ENCODE measurements at regions not wholly inside any gene's neighbourhood (a gene's known extent, or its start where the extent isn't known, plus 50 kb on each side); places are given as distances from the start of the nearest gene placed in this dataset.

DNA sequence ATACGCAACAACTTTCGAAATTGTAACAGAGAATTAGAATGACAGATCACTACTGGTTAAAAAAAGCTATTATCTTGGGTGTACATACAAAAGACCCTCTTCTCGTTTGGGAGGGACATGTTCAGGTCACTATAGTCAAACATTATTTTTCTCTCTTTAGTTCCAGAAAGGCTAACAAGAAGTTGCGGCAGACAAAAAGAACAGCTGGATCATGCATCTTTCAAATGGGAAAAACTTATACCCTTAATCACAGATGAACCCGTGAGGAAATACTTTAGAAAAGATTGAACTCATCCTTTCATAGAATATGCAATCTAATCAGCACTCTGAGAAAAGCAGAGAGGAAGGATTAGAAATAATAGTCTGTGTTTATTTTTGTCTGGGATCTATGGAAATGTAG lies 72.5 kb downstream of the EVX1 start:
- DNase-seq (ENCODE audit: low read depth, low spot score): no peak
- H3K36me3 ChIP-seq (ENCODE audit: insufficient read depth, insufficient read length, low read length): no peaks in the 10 kb centered on the region
- H3K4me3 ChIP-seq (ENCODE audit: insufficient read length, low read depth): no peak overlapping the region
- peaks cover 12% of the 10 kb centered on the region; the same call in 1 of the 2 replicates for H3K9me3 ChIP-seq (ENCODE audit: insufficient read depth, low read length)
- no peaks in the 10 kb centered on the region for H3K4me1 ChIP-seq (ENCODE audit: insufficient read depth, insufficient read length)
- H3K27me3 ChIP-seq (ENCODE audit: insufficient read depth, insufficient read length): no peaks in the 10 kb centered on the region
- H3K9ac ChIP-seq (ENCODE audit: insufficient read length, low read depth): no peak overlapping the region
- TF ChIP-seq SUZ12 (IDR thresholded peaks at IDR 0.05; ENCODE audit: extremely low read depth, insufficient read depth, insufficient read length): no peak
- no peak for TF ChIP-seq YY1 (IDR thresholded peaks at IDR 0.05; ENCODE audit: insufficient read depth, insufficient read length)
- TF ChIP-seq ZNF274 (IDR thresholded peaks at IDR 0.05; ENCODE audit: low read depth, low read length): no peak

DNA sequence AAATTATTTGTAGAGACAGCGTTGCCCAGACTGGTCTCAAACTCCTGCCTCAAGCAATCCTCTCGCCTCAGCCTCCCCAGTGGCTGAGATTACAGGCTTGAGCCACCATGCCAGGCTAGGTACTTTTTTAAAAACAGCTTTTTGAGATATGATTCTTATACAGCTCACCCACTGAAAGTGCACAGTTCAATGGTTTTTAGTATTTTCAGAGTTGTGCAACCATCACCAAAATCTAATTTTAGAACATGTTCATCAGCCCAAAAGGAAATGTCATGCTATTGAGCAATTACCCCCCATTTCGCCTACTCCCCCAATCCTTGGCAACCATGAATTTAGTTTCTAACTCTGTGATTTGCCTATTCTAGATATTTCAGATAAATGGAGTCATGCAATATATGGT lies 73.7 kb downstream of the EVX1 start:
- Histone ChIP-seq H3K4me3 (ENCODE audit: insufficient read length, low read depth) (no peak overlapping the region), H3K4me1 (ENCODE audit: insufficient read depth, insufficient read length) (no peaks in the 10 kb centered on the region), H3K9ac (ENCODE audit: insufficient read length, low read depth) (no peak overlapping the region), H3K27me3 (ENCODE audit: insufficient read depth, insufficient read length) (no peaks in the 10 kb centered on the region), H3K9me3 (ENCODE audit: insufficient read depth, low read length) (peaks cover 12% of the 10 kb centered on the region; the same call in 1 of the 2 replicates), H3K36me3 (ENCODE audit: insufficient read depth, insufficient read length, low read length) (no peaks in the 10 kb centered on the region)
- DNase-seq (ENCODE audit: low read depth, low spot score): no peak
- TF ChIP-seq SUZ12 (IDR thresholded peaks at IDR 0.05; ENCODE audit: extremely low read depth, insufficient read depth, insufficient read length): no peak
- TF ChIP-seq ZNF274 (IDR thresholded peaks at IDR 0.05; ENCODE audit: low read depth, low read length): no peak
- TF ChIP-seq YY1 (IDR thresholded peaks at IDR 0.05; ENCODE audit: insufficient read depth, insufficient read length): no peak

DNA sequence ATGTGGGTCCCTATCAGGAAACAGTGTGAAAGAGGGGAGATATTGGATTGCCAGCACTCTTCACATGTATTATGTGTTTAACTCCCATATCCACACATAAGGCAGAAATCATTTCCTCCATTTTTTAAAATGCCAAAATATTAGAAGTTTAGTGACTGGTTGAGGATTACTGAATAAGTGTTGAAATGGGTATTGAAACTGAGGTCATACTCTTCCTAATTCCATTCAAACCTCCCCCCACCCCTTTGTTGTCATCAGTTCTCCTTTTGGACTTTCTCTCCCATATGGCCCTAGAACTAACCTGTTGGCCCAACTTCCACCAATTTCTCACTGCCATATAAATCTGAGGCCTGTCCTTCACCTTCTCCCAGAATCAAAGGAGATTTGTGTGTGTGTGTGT lies 81.6 kb downstream of the EVX1 start:
- Histone ChIP-seq H3K4me3 (ENCODE audit: insufficient read length, low read depth) (no peak overlapping the region), H3K9ac (ENCODE audit: insufficient read length, low read depth) (no peak overlapping the region), H3K27me3 (ENCODE audit: insufficient read depth, insufficient read length) (no peaks in the 10 kb centered on the region), H3K4me1 (ENCODE audit: insufficient read depth, insufficient read length) (no peaks in the 10 kb centered on the region), H3K36me3 (ENCODE audit: insufficient read depth, insufficient read length, low read length) (no peaks in the 10 kb centered on the region), H3K9me3 (ENCODE audit: insufficient read depth, low read length) (peaks cover 7% of the 10 kb centered on the region; the same call in 1 of the 2 replicates)
- no peak for TF ChIP-seq ZNF274 (IDR thresholded peaks at IDR 0.05; ENCODE audit: low read depth, low read length)
- TF ChIP-seq YY1 (IDR thresholded peaks at IDR 0.05; ENCODE audit: insufficient read depth, insufficient read length): no peak
- TF ChIP-seq SUZ12 (IDR thresholded peaks at IDR 0.05; ENCODE audit: extremely low read depth, insufficient read depth, insufficient read length): no peak
- no peak for DNase-seq (ENCODE audit: low read depth, low spot score)

DNA sequence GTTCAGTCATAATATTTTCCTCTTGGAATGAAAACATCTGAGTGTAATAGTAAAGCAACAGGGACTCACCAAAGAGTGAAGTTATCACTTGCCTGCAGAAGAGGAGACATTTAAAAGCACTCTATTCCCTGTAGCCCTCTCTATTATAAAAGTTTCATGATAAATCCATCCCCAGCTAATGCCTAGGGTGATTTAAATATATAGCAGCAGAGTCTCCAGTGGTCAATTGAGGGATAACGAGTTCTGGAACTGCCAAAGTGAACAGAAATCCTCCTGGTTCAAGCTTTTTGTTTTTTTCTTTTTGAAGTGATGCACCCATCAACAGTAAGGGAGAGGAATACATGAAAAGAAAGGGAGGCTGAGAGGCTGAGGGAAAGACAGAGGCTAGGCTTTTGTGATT lies 87.3 kb downstream of the EVX1 start:
- H3K9me3 ChIP-seq (ENCODE audit: insufficient read depth, low read length): 0 out of 2 replicates have a peak, but pooled peaks cover 4% of the 10 kb centered on the region
- H3K27me3 ChIP-seq (ENCODE audit: insufficient read depth, insufficient read length): no peaks in the 10 kb centered on the region
- DNase-seq (ENCODE audit: low read depth, low spot score): no peak
- H3K36me3 ChIP-seq (ENCODE audit: insufficient read depth, insufficient read length, low read length): no peaks in the 10 kb centered on the region
- no peak overlapping the region for H3K9ac ChIP-seq (ENCODE audit: insufficient read length, low read depth)
- TF ChIP-seq YY1 (IDR thresholded peaks at IDR 0.05; ENCODE audit: insufficient read depth, insufficient read length) (no peak), SUZ12 (IDR thresholded peaks at IDR 0.05; ENCODE audit: extremely low read depth, insufficient read depth, insufficient read length) (no peak), ZNF274 (IDR thresholded peaks at IDR 0.05; ENCODE audit: low read depth, low read length) (no peak)
- H3K4me3 ChIP-seq (ENCODE audit: insufficient read length, low read depth): no peak overlapping the region
- H3K4me1 ChIP-seq (ENCODE audit: insufficient read depth, insufficient read length): no peaks in the 10 kb centered on the region

DNA sequence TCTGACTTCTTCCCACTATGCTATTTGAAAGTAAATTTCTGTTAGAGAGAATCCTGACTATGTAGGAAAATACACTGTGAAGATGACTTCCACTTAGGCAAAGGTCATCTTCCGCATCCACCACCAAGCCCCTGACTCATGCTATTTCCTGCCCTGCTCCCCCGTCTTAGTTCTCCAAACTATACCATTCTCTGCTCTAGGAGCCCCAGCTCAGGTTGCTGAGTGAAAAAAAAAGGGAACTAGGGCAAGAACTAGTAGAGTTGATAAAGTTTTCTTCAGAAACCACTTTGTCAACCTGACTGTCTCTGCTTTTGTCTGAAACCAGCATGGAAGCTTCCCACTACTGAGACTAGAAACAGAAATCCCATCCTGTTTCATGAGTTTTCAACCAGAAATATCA lies 96.9 kb downstream of the EVX1 start:
- Histone ChIP-seq H3K27me3 (ENCODE audit: insufficient read depth, insufficient read length) (no peaks in the 10 kb centered on the region), H3K9me3 (ENCODE audit: insufficient read depth, low read length) (no peaks in the 10 kb centered on the region), H3K4me3 (ENCODE audit: insufficient read length, low read depth) (no peak overlapping the region), H3K36me3 (ENCODE audit: insufficient read depth, insufficient read length, low read length) (no peaks in the 10 kb centered on the region), H3K4me1 (ENCODE audit: insufficient read depth, insufficient read length) (no peaks in the 10 kb centered on the region), H3K9ac (ENCODE audit: insufficient read length, low read depth) (no peak overlapping the region)
- TF ChIP-seq SUZ12 (IDR thresholded peaks at IDR 0.05; ENCODE audit: extremely low read depth, insufficient read depth, insufficient read length) (no peak), YY1 (IDR thresholded peaks at IDR 0.05; ENCODE audit: insufficient read depth, insufficient read length) (no peak)
- DNase-seq (ENCODE audit: low read depth, low spot score): no peak

DNA sequence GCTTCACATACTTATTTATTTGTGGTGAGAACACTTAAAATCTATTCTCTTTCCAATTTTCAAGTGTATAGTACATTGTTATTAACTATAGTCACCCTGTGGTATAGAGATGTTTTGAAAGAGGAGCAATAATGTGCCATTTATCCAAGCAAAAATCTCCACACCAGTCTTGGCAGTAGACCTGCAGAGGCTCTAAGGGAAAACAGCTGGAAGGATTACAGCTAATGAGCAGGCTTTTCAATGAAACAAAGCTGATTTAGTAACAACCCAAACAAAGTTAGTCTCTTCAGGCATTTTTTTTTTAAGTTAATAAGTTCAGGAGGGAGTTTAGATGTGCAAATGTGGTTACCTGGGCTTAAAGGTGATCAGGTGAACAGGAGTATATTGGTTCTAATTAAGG lies 101.9 kb downstream of the EVX1 start:
- Histone ChIP-seq H3K9me3 (ENCODE audit: insufficient read depth, low read length) (no peaks in the 10 kb centered on the region), H3K36me3 (ENCODE audit: insufficient read depth, insufficient read length, low read length) (no peaks in the 10 kb centered on the region), H3K9ac (ENCODE audit: insufficient read length, low read depth) (no peak overlapping the region), H3K4me3 (ENCODE audit: insufficient read length, low read depth) (no peak overlapping the region), H3K4me1 (ENCODE audit: insufficient read depth, insufficient read length) (no peaks in the 10 kb centered on the region), H3K27me3 (ENCODE audit: insufficient read depth, insufficient read length) (no peaks in the 10 kb centered on the region)
- TF ChIP-seq SUZ12 (IDR thresholded peaks at IDR 0.05; ENCODE audit: extremely low read depth, insufficient read depth, insufficient read length) (no peak), YY1 (IDR thresholded peaks at IDR 0.05; ENCODE audit: insufficient read depth, insufficient read length) (no peak), ZNF274 (IDR thresholded peaks at IDR 0.05; ENCODE audit: low read depth, low read length) (no peak)
- DNase-seq (ENCODE audit: low read depth, low spot score): no peak

DNA sequence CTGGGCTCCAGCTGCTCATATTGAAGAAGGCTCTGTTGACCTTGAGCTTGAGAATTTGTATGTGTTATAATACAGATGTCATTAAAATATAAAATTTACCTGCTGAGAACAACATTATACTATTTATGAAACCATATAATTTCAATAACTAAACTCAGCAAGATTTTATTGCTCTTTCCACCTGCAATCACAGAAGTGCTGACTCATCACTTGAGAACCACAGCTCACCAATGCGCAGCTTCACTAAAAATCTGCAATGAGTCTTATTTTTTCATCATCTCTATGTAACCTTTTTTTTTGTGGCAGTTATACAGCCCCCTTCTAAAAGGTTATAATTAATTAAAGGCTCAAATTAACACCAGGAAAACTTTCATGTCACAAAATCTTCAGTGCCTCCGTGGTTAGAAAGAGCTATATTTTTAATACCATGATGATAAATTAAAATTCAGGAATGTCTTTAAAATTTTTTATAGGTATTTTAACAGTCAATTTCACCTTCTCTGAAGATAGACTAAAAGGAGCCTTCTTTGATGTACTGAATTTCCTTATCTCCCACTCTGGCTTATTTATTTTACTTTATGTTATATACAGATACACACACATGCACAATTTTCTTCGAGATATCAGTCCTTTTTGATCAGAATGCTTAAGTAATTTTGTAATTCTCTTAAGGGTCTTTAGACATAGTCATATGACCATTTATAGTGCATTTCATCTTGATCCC lies 102.7 kb downstream of the EVX1 start:
- Histone ChIP-seq H3K4me1 (ENCODE audit: insufficient read depth, insufficient read length) (no peaks in the 10 kb centered on the region), H3K36me3 (ENCODE audit: insufficient read depth, insufficient read length, low read length) (no peaks in the 10 kb centered on the region), H3K9ac (ENCODE audit: insufficient read length, low read depth) (no peak overlapping the region), H3K27me3 (ENCODE audit: insufficient read depth, insufficient read length) (no peaks in the 10 kb centered on the region), H3K4me3 (ENCODE audit: insufficient read length, low read depth) (no peak overlapping the region), H3K9me3 (ENCODE audit: insufficient read depth, low read length) (no peaks in the 10 kb centered on the region)
- DNase-seq (ENCODE audit: low read depth, low spot score): no peak
- no peak for TF ChIP-seq YY1 (IDR thresholded peaks at IDR 0.05; ENCODE audit: insufficient read depth, insufficient read length)
